Fibroblast of mammary gland (primary cell): ENCODE measurements at regions not wholly inside any gene's neighbourhood (a gene's known extent, or its start where the extent isn't known, plus 50 kb on each side); places are given as distances from the start of the nearest gene placed in this dataset.

Experiments used
- DNase-seq: peaks from one replicate; pipeline ENCODE4 v3.0.0-alpha.2; 2010; ENCODE audit warnings: low read depth
- H3K4me3 ChIP-seq: 2 replicates; pipeline ENCODE4 v1.5.1; 2011; ENCODE audit warnings: low read depth, mild to moderate bottlenecking, low read length, moderate library complexity; ENCODE audit not compliant: control insufficient read depth
- TF ChIP-seq, protein P1 (sequence below): conservative IDR thresholded peaks from 2 replicates; pipeline ENCODE4 v1.5.1; 2011; ENCODE audit warnings: low read depth, low read length, inconsistent platforms; ENCODE audit not compliant: control insufficient read depth, insufficient read depth

DNA sequence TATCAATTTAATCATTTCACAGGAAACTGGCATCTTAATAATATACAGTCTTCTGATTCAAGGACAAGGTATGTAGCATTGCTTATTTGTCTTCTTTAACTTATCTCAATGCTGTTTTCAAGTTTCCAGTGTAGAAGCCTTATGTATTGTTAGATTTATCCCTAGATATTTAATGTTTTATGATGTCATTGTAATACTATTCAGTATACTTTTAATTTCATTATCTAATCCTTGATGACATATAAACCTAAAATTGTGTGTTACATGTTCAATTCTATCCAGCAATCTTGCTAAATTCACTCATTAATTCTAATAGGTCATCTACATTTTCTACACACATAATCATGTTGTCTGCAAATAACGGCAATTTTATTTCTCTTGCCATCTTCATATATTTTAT, 126.3 kb upstream of the SEC61G start:
- TF ChIP-seq, protein P1, sequence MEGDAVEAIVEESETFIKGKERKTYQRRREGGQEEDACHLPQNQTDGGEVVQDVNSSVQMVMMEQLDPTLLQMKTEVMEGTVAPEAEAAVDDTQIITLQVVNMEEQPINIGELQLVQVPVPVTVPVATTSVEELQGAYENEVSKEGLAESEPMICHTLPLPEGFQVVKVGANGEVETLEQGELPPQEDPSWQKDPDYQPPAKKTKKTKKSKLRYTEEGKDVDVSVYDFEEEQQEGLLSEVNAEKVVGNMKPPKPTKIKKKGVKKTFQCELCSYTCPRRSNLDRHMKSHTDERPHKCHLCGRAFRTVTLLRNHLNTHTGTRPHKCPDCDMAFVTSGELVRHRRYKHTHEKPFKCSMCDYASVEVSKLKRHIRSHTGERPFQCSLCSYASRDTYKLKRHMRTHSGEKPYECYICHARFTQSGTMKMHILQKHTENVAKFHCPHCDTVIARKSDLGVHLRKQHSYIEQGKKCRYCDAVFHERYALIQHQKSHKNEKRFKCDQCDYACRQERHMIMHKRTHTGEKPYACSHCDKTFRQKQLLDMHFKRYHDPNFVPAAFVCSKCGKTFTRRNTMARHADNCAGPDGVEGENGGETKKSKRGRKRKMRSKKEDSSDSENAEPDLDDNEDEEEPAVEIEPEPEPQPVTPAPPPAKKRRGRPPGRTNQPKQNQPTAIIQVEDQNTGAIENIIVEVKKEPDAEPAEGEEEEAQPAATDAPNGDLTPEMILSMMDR = no peak
- H3K4me3 ChIP-seq = no peak overlapping the region

DNA sequence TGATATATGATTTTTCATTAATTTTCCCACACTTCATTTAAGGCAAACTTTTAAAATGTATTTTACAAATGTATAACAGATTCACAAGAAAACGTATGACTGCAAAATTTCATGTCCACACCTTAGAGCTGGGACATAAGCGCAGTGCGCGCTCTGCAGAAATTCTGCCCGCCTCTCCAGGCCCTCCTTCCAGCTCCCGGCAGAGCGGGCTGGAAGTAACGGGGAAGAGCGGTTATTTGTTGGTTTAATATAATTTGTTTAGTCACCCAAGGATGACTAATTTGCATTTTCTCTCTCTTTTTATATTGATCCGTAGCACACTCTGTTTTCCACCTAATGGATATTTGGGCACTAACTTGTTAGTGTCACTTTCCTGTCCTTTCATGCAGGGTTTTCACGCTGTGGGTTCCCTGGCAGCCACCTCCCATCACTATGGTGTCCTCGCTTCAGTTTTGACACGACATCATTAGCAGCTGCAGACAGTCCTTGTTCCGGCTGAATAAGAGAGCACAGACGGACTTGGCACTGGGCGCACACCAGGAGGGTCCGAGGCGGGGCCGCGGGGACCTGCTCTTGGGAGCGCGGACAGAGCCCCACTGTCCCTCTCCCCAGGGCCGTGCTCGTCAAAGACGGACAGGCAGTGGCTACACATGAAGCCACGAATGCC, 129.2 kb upstream of the SEC61G start:
- H3K4me3 ChIP-seq = peak overlapping the region; percentile 45
- TF ChIP-seq, protein P1 = no peak
- peak; percentile 5 for DNase-seq

More for the DNA sequence above, 126.3 kb upstream of the SEC61G start:
- DNase-seq = no peak

DNA sequence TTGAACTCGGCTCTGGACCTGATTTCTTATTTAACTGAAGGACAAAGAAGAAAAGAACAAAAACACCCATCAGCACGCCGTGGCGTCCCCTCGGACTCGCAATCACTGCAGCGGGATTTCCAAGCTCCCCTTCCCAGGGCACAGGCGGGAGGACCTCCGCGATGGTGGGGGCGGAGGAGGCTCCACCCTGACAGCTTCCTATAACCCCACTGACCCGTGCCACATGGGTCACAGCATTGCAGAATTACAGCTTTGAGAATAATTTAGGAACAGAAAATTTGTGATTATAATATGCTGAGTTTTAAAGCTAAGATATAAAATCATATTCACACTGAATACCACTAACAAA, 129.7 kb upstream of the SEC61G start:
- TF ChIP-seq, protein P1 = no peak
- DNase-seq = peak; percentile 2
- H3K4me3 ChIP-seq = peak overlapping the region; percentile 45

DNA sequence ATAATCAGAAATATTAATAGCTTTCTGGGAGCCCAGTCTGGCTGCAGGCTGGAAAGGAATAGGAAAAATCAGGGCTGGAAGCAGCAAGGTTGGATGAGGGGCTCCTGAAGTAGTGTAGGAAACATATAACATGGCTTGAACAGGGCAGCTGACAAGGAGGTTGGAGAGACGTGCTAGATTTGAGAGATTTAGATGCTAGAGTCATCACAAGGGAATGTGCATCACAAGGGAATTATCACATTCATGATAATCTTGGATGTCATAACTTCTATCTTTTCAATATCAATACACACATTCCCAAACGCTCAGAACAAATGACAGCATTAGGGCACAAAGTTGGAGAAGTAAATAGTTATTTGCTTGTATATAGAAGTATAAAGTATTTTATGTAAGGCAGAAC, 120.9 kb upstream of the EGFR start:
- TF ChIP-seq, protein P1 = no peak
- DNase-seq = peak; percentile 42
- no peak overlapping the region for H3K4me3 ChIP-seq

DNA sequence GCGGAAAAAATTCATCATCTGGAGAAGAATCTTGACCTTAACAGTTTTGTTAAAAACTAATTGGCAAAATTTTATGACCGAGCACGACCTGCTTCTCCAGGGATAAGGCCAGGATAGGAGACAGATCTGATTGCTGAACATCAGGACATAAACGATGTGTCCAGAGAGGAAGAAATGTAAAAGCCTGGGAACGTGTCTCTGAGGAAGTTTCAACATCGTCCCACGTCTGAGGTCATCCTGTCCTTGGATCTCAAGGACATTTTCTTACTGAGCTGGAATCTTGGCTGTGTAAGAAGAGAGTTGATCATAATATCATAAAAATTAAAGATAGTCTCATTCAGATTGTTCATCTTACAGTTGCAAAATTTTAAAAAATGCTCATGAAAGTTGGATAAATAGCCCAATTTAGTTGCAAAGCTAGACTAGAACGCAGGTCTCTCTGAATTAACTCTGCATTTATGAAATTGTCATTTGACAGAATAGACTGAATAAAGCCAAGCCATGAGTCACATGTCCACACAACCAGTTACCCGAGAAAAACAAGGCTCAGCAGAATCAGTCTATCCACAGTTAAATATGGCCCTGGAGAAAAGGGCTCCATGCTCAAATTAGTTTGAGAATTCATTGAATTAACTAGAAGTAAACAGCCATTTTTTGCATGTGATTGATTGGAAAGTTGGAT, 120.0 kb upstream of the EGFR start:
- TF ChIP-seq, protein P1 = no peak
- DNase-seq = peak; percentile 60
- H3K4me3 ChIP-seq = no peak overlapping the region

DNA sequence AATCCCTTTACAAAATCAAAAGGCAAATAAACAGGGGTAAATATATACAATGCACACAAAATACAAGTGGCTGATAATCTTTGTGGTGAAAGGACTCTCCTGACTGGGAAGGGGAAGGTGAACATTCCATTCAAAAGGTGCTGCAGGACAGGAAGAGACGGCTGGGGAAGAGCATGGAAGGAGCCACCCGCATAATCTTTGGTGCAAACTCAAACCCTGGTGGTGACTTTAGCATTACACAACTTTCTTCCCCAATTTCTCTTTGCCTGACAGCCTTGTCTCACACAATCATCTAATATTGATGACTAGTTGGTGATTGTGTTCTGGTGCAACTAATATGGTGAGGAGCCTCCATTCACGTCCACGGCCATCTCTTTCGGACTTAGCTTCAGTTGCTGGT, 117.0 kb upstream of the EGFR start:
- no peak for DNase-seq
- H3K4me3 ChIP-seq = no peak overlapping the region
- TF ChIP-seq, protein P1 = no peak
